GM21619 (cell line): ENCODE measurements at regions not wholly inside any gene's neighbourhood (a gene's known extent, or its start where the extent isn't known, plus 50 kb on each side); places are given as distances from the start of the nearest gene placed in this dataset.

ENCODE experiments used
- ATAC-seq: cut with Tn5 transposase; IDR thresholded peaks from one replicate; pipeline ENCODE4 v1.9.1; 2021; ENCODE audit not compliant: unreplicated experiment

DNA sequence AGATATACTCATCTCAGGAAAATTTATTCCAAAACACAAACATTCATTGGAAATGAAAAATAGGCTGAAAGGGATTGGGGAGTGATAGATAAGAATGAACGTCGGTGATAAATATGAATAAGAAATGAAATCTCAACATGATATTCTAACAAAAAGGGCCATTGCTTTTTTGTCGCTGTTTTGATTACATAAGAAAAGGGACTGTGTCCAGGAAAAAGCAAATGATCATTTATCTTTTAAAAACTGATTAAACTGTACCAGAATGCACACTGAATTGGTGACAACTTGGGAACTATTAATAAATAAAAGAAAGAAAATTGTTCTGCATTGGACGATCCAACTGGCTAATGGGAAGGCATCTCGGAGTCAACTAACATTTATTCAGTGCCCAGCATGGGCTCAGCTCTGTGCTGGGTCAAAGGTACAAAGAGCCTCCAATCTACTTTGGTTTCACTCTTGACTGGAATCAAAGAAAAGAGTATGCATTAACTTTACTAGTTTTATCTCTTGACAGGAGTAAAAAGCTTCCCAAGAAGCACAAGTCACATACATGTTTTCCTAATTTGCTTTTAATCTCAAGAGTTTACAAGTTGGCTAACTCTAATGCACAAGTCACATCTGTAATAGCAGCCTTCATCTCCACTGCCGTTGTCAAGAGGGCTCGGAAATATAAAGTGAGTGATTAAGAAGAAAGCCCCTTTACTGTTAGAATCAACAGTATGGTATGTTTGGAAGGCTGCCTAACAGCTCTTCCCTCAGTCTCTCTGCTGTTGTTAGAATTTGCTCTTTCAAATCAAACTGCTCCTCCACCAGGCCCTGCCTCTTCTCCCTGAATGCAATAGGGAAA is 280.0 kb downstream of the IGSF11 start:
- no peak for ATAC-seq

DNA sequence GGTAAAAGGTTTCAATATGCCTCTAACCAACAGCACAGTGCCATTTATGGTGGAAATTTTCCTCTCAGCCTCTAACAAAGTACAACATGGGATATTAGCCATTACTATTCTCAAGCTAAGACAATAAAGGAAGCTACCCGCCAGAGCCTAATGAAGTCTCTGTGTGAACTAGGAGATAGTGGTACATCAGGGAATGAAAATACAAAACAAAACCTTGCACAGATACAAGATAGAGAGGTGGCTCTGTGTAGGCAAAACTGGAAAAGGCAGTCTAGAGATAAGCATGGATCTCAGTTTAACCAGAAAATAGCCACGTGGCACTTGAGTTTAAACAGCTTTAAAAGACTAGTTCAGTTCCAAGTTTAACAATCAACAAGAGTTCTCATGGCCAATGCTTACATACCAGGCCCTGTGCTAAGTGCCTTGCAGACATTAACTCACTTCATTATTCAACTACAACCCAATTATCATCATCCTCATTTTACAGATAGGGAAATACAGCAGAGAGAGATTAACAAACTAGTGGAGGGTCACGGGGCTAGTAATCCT is 279.3 kb downstream of the IGSF11 start:
- ATAC-seq: no peak

DNA sequence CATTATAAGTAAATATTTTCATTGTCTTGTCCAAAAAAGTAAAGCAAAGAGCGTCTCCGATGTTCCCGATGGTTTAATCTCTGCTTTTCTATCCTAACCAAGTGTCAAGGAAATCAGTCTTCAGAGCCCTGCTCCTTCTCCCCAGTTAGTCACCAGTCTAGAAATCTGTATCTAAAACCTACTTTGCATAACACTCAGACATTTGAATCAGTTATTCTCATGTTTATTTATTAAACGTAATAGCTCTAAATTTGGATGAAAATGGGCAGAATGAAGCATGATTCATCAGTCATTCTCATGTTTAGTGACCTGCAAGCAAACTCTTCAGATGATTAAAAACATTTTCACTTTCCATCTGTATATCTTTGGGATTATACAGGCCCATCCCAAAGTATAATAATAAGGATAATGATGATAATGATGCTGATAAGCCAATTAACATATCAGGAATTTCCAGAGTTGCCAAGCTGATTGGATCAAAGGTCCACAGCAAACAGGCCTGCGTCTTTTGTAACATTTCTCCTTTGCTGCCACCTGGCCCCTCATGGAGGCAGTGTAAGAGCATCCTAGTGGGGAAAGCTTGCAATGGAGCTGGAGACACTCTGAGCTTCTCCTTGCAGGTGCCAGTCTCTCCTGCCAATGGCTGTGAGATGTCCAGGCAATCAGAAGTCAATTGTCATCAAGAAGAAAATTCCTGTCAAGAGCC is 273.9 kb downstream of the IGSF11 start:
- ATAC-seq: no peak

DNA sequence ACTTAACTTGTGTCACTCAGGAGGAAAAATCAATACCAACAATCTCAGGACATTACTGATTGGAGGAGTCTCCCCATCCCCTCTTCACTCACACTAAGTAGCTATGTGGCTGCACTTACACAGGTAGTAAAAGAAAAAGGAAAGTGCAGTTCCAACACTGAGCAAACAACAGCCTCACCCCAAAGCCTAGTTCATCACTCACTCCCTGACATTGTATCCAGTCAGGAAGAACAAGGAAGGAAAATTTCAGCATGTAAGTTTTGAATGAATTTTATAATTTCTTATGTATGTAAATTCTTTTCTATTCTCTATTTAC is 273.4 kb downstream of the IGSF11 start:
- ATAC-seq: no peak

DNA sequence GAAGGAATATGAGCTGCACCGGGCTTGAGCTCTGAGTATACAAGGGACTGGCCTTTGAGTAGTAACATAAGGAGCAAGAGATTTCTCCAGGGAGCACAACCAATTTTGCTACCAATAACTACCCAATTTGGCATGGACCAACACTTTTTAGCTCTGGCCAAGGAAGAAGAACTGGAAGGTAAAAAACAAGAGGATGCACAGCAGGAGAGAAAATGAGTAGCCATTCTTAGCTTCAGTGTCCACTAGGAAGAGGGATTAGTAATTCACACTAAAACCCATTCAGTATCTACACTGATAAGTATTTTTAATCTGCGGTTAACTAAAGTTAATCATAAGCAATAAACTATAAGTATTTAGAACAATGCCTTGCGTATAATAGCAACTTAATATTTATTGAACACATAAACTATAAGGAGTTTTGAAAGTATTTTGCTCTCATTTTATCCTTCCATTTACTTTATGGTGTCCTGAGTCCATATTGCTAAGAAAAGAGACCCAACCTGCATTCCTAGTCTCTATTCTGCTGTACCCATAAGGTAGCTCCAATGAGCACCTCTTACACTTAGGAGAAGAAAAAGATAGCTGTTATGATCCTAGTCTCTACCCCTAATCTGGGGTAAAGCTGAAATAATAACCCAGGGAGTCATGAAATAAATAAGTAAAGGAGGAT is 268.9 kb downstream of the IGSF11 start:
- ATAC-seq: no peak

DNA sequence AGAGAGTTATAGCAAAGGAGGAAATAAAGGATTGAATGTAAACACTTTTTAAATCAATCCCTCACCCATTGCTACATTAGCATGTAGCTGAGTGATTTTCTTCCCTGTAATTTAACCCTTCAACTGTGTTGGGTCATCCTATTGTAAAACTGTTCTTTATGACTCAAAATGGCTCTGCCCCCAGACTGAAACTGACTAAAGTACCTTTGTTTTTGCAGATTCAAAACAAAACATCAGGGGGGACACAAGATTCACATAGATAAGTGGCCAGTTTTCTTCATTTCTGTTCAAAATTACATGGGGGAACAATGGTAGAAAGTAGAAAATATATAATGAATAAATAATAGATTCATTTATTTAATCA is 268.4 kb downstream of the IGSF11 start:
- peak; percentile 48 for ATAC-seq

DNA sequence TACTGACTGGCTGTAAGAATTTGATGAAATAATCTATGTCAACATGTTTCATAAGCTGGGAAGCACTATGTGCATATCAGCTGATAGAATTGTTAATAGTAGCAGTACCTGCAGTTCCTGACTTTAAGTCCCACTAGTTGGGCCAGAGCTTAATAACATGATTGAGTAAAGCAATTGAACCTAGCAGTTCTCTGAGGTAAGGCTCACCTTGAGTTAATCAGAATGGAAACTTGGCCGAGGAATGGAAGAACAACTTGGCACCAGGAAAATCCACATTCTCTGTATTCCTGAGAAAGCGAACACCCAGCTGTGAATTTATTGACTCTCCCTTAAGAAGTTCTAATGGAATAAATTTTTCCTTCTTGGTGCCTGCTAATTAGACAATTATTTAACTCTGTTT is 262.6 kb downstream of the IGSF11 start:
- ATAC-seq: no peak

DNA sequence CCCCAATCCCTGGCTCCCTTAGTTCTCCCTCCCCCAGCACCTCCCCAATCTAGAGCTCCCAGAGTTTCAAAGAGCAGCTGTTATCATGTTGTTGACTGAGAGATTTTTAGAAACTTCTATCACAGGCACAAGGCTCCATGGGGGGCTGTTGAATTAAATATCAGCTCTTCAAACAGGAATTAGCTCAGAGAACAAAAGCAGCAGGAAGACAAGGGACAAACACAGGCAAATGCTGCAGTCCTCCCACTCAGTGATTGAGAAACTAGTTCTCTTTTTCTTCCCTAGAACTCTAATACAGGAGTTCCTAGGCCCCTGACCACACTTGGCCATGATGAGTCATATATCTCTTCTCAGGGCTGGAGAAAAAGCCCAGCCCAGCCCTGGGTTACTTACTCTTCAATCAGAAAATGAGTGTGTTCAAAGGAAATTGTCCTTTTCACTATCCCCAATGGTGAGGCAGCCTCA is 262.1 kb downstream of the IGSF11 start:
- ATAC-seq: peak; percentile 94

DNA sequence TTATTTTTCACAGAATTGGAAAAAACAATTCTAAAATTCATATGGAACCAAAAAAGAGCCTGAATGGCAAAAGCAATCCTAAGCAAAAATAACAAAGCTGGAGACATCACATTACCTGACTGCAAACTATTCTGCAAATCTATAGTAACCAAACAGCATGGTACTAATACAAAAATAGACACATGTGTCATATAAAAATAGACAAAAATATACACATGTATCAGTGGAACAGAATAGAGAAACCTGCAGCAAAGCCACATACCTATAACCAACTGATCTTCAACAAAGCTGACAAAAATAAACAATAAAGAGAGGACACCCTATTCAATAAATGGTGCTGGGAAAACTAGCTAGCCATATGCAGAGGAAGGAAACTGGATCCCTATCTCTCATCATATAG is 259.6 kb downstream of the IGSF11 start:
- no peak for ATAC-seq

DNA sequence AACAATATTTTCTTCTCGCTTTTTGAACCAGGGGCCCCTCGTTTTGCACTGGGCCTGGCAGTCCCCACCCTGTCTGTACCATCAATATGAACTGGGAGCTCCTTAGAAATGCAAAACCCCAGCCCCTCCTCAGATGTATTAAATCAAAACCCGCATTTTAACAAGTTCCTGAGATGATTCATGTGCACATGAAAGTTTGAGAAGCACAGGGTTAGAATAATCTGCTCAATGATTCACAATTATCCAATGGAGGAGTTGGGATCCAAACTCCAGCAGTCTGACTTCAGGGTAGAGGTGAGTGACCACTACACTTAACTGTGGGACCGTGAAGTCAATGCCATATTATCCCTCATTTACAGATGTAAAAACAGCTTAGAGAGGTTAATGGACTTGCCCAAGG is 256.4 kb downstream of the IGSF11 start:
- no peak for ATAC-seq

DNA sequence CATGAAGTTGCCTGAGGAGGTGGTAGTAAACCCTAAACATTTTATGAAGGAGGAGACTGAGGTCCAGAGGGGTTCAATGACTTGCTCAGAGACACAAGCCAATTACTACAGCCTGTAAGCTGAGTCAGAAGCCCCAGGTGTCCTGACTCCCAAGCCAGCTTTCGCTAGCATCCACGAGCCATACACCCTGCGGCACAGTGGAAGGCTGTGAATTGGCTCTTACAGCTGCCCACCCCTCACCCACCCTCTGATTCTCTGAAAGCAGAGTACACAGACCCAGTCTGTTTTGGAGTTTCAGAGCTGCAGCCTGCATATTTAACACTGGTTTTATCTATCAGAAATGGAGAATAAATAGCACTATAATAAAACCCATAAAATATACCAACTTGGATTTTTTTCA is 253.4 kb downstream of the IGSF11 start:
- no peak for ATAC-seq

DNA sequence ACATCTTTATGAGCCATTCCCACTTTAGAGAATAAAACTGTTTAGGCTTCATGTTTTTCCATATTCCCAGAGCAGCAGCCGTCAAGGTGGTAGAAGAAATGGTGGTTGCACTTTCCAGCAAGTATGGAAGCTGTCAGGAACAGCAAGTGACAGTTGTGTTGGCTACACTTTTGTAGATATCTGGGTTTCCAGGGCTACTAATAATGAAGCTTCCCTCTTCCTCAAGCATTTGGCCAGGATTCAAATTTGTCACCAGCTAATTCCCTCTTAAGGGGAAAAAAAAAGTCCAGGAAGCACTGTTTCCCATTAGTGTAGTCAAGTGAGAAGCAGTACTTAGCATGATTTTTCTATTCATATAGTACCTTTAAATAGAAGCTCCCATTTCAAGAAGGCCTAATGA is 252.8 kb downstream of the IGSF11 start:
- ATAC-seq: no peak

DNA sequence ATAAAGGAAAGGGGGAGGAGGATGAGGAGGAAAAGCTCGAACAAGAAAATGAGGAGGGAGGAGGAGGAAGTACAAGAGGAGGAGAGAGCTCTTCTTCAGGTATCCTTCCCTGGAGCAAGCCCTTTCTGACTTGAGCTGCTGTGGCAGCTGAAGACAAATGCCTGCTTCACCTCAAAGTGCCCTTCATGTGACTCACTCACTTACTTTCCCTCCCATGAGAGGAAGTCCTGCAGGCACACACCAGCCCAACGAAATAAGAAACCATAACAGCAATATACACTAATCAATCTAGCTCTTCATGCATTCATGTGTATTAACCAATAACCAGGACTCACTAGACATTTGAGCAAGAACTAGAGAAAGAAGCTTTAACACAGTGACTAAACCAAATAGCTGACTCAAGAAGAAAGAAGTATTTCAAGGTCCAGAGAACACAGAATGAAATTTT is 251.9 kb downstream of the IGSF11 start:
- peak; percentile 95 for ATAC-seq

DNA sequence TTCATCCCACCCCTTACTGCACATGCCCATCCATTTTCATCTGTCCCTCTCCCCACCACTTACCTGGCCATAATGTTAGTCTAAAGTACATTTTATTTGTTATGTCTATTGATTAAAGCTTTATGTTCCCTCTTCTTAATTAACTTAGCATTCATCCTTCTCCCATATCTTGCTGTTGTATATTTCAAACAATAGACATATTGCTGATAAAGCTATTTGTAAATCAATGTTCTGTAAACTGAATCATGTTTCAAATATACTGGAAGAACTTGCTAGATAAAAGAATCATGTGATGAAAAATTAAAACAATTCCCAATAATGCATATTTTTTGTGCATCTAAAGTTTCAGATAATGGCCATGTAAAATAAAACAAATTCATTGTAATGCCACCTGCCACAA is 249.2 kb downstream of the IGSF11 start:
- ATAC-seq: no peak

DNA sequence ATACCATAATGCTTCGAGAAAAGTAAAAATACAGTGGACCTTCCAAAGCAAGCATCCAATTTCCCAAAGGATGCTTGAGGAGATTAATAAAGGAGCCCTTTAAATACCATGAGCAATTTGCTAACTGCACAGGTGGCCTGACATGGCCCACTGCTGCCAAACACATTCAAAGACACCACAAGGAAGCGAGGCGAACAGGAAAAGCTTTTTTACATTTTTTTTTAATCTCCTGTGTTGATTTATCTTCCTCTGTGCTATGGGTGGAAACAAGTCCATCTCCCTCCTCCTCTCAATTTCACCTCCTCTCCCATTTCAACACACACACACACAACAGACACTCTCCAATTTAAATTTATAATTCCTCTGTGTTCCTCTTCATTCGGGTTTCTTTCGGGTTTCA is 243.4 kb downstream of the IGSF11 start:
- ATAC-seq: no peak

DNA sequence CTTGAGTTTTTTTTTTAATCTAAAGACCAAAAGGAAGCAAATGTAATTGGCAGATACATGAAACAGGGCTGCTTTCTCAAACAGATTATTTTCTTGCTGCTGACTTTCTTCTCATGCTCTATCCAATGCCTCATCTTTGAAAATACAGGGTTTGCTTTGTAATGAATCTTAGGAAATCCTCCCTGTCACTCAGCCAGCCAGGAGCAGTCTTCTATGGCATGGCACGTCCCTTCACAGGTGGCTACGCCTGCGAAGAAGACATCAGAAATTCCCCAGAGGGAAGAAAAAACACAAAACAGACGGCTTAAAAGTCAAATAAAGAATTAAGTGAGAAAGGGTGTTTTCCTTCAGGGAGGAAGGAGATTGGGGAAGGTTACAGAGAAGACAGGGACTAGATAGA is 242.5 kb downstream of the IGSF11 start:
- ATAC-seq: no peak

DNA sequence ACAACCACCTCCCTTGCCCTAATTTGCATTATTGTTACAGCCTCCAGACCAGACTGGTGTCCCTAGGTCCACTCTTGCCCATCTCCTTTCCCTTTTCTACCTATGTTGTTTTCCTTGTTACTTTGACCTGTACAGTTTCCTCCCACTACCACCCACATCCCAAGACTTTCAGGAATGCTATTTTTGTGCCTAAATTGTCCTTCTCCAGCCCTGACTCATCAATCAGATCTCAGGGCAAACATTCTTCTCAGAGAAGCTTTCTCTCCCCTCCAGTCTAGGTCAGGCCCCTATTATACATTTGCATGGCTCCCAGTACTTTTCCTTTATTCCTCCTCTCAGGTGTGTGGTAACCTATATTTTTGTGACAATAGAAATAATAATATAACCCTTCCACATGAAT is 241.5 kb downstream of the IGSF11 start:
- ATAC-seq: no peak

DNA sequence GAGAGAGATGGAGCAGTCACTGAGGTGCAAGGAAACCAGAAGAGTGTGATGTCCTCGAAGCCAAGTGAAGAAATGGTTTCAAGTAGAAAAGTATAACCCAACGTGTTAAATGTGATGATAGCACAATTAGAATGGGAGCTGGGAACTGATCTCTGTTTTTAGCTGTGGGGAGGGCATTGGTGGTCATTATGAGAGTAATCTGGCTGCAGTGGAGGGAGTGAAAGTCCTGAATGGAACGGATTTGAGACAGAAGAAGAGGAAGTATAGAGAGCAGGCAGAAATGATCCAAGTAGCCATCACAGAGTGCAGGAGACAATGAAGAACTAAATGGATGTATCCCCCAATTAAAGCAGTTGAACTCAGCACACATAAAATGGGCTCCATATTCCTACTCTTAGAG is 235.3 kb downstream of the IGSF11 start:
- no peak for ATAC-seq

DNA sequence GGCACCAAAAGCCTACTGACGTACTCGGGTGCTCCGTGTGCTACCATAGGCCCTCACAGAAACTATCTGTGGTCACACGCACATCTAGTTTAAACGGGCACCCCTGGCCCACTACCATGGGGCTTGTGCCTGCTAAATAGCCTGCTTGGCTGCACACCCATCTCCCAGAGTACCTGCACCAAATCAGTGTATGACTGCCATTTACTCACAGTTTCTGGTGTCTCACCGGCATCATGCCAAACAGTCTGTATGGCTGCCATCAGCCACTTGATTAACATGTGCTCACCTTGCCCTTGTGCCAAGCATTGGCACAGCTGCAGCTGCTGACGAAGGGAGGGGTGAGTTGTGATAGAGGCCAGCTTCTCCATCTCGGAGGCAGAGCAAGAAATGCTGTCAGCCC is 232.7 kb downstream of the IGSF11 start:
- no peak for ATAC-seq

DNA sequence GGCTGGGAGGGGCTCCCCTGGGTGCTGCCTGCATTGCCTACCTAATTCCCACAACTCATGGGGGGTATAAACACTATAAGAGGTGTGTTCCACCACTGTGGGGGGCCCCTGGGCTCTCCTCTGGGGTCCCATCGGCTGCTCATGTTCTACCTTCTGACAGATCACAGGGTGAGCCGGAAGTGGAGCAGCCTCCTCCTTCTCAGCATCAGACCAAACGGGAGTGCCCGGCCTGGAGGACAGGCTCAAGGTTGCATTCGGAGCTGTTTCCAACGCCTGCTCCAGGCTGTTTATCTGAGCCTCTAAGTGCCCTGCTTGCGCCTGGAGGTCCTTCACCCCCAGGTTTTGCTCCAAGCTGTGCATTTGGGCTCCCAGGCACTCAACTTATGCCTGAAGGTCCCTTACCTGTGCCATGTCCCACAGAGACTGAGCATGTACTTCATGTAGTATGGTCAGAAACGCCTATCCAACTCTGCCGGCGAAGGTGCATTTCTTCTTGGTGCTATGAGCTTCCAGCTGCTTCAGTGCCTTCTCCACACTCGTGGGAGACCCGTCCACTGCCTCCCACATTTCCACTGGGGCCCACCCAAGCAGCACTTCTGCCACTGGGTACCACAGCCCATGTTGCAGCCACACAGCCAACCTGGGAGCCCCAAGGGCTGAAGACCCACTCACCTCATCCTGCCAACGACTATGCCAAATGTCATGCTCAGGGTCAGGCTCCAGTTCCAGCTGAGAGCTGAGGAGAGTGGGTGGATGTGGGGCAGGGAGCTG is 232.1 kb downstream of the IGSF11 start:
- ATAC-seq: no peak

DNA sequence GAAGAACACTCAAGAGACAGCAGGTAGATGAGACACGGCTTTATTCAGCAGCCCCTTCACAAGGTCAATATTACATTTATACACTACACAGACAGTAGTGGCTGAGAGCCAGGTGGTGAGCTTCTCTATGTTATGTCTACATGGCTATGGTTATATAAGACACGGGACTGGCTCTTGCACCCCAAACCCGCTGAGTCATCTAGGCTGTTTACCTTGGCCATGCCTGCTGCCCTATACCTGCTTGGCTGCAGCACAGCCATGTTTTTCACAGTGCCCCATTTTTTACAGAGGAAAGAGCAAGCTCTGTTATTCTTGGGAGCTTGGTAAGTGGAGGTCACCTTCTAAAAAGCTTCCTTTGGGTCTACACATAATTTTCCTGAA is 231.6 kb downstream of the IGSF11 start:
- no peak for ATAC-seq
